ENCODE measurements at regions not wholly inside any gene's neighbourhood (a gene's known extent, or its start where the extent isn't known, plus 50 kb on each side); places are given as distances from the start of the nearest gene placed in this dataset.
"Not testable (repeated sequence)": the region's sequence is repeated elsewhere in the genome, so short reads cannot be mapped to it uniquely, and the experiment has no call there.

DNA sequence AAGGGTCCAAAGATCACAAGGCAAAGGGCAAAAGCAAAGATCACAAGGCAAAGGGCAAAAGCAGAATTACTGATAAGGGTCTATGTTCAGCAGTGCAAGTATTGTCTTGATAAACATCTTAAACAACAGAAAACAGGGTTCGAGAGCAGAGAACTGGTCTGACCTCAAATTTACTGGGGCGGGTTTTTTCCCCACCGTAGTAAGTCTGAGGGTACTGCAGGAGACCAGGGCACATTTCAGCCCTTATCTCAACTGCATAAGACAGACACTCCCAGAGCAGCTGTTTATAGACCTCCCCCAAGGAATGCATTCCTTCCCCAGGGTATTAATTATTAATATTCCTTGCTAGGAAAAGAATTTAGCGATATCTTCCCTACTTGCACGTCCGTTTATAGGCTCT, 61.3 kb downstream of the ZNF860 start:
- not testable (repeated sequence) for DNase-seq (ENCODE audit: low read depth)

DNA sequence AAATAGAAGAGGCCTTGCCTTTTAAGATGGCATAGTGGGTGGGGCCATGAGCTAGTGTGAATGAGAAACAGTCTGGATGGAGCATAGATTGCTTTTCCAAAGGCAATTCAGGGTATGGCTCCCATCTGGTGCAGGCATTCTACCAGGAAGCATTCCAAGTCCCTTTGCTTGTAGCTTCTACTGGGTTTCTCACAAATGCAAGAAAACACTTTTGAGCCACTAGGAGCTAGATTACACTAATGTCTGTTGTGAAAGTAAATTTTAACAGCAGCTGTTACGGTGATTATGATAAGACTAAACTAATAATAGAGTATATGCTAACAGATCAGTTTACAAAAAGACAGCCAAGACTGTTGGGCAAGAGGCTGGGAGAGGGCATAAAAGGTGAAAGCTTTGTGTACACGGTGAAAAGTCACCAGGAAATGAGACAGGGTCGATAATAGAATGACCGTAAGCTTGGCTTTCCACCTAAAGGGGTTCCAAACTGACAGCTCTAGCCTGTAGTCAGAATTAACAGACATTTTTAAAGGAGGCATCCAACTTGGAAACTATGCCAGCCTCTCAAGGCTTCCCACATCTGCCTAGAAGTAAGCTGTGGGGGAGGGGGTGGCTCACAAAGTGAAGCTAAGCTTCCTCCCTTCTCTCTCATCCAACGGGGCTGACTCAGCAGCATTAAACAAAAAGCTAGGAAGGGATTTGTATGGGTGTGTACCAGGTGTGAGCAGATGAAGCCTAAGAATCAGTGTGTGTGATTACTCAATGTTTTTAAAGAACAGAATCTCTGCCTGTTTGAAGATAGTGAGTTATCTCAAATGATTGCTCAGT, 61.1 kb upstream of the GPD1L start:
- DNase-seq (ENCODE audit: low read depth) = peak; percentile 45

DNA sequence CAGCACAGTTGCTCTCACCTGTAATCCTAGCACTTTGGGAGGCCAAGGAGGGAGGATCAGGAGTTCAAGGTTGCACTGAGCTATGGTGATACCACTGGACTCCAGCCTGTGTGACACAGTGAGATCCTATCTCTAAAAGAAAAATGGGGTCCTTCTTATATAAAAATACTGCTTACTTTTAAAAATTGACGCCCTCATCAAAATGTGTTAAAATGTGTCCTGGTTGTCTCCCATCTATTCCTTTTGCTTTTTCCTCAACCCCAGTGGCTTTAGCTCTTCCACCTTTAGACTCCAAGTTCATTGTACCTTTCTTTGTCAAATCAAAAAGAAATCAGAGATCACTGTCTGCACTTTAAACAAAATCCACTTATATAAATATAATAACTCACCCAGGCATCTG, 60.3 kb upstream of the GPD1L start:
- DNase-seq (ENCODE audit: low read depth) = no peak

DNA sequence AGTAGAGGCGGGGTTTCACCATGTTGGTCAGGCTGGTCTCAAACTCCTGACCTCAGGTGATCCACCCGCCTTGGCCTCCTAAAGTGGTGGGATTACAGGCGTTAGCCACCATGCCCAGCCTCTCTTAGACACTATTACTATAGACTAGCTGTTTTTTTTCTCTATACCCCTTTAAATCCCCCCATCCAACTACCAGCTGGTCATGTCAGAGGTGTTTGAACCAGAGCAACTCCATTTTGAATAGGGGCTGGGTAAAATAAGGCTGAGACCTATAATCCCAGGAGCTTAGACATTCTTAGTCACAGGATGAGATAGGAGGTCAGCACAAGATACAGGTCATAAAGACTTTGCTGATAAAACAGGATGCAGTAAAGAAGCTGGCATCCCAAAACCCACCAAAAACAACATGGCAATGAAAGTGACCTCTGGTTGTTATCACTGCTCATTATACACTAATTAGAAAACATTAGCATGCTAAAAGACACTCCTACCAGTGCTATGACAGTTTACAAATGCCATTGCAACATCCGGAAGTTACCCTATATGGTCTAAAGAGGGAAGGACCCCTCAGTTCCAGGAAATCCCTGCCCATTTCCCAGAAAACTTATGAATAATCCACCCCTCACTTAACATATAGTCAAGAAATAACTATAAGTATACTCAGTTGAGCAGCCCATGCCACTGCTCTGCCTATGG, 57.8 kb upstream of the GPD1L start:
- no peak for DNase-seq (ENCODE audit: low read depth)

DNA sequence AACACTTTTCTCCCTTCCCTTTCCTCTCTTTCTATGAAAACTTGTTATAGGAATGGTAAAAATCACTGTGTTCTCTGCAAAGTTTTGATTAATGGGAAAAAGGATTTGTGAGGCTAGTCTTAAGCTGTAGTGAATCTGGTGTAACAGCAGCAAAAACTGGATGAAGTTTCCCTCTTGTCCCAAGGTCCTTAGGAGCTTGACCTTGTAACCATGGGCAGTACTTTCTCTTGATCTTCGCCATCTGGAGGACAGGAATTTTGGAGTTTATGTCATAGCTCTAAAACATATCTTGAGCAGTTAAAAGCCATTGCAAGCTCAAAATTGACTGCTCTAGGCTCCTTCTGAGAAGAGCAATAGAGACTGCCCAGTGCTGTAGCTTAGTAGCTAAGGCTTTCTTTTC, 56.5 kb upstream of the GPD1L start:
- DNase-seq (ENCODE audit: low read depth) = no peak

DNA sequence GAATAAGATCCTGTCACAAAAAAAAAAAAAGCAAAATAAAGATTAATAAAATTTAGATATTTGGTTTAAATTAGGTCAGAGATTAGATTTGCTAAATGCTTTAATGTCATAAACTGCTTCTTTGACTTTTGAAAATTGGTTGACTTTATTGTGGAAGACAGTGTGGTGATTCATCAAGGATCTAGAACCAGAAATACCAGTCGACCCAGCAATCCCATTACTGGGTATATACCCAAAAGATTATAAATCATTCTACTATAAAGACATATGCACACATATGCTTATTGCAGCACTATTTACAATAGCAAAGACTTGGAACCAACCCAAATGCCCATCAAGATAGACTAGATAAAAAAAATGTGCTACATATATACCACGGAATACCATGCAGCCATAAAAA, 54.2 kb upstream of the GPD1L start:
- DNase-seq (ENCODE audit: low read depth) = not testable (repeated sequence)

DNA sequence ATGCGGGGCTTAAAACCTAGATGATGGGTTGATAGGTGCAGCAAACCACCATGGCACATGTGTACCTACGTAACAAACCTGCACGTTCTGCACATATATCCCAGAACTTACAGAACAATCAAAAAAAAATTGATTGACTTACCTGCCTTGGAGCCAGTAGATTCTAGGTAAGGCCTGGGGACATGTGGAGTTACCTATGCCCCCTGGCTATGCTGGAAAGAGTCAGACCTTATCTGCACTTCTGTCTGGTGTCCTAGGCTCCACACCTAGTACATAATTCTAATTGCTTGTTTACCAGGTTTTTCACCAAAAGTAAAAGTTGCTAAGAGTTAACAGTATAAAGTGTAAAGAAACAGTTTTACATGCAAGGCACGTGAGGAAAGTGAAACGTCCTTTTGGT, 53.6 kb upstream of the GPD1L start:
- DNase-seq (ENCODE audit: low read depth) = not testable (repeated sequence)

DNA sequence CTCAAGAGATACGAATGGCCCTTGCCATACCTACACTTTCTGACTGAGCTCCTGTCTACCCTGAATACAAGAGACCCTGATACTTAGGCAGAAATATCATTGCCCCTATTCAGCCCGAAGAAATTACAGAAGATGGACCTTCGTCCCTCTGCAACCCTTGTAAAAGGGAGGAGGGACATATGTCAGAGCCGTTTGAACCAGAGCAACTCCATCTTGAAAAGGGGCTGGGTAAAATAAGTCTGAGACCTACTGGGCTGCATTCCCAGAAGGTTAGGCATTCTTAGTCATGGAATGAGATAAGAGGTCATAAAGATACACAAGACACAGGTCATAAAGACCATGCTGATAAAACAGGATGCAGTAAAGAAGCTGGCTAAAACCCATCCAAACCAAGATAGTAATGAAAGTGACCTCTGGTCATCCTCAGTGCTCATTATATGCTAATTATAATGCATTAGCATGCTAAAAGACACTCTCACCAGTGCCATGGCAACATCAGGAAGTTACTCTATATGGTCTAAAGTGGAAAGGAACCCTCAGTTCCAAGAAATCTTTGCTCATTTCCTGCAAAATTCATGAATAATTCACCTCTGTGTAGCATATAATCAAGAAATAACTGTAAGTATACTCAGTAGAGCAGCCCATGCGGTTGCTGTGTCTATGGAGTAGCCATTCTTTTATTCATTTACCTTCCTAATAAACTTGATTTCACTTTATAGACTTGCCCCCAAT, 49.7 kb upstream of the GPD1L start:
- no peak for DNase-seq (ENCODE audit: low read depth)
